WERI-Rb-1 (cell line): ENCODE measurements at regions not wholly inside any gene's neighbourhood (a gene's known extent, or its start where the extent isn't known, plus 50 kb on each side); places are given as distances from the start of the nearest gene placed in this dataset.
A peak's percentile ranks its signal among the peaks of the same experiment; 100 is the strongest.

Experiments
- DNase-seq: peaks from one replicate; pipeline ENCODE4 v3.0.0-alpha.2; 2020
- H3K27ac ChIP-seq: fragments of 250-450 bp; sonication (Bioruptor Pico); 2 replicates; pipeline ENCODE4 v1.5.1; 2020; ENCODE audit warnings: mild to moderate bottlenecking, moderate library complexity
- H3K27me3 ChIP-seq: fragments of 250-450 bp; sonication (Bioruptor Pico); 2 replicates; pipeline ENCODE4 v1.5.1; 2021; ENCODE audit warnings: mild to moderate bottlenecking, low read depth, moderate library complexity; ENCODE audit not compliant: insufficient read depth, severe bottlenecking
- H3K36me3 ChIP-seq: fragments of 250-450 bp; sonication (Bioruptor Pico); 2 replicates; pipeline ENCODE4 v1.5.1; 2020; ENCODE audit warnings: mild to moderate bottlenecking, moderate library complexity
- H3K4me3 ChIP-seq: 2 replicates; pipeline ENCODE4 v1.5.1; 2011; ENCODE audit warnings: low read depth, mild to moderate bottlenecking, control low read depth, low read length
- H3K9me3 ChIP-seq: fragments of 250-450 bp; sonication (Bioruptor Pico); 2 replicates; pipeline ENCODE4 v1.5.1; 2021; ENCODE audit warnings: mild to moderate bottlenecking, moderate library complexity; ENCODE audit not compliant: severe bottlenecking
- TF ChIP-seq, protein P1 (sequence below): IDR thresholded peaks from 2 replicates; pipeline ENCODE4 v1.5.1; 2011; ENCODE audit warnings: low read depth, mild to moderate bottlenecking, control low read depth, inconsistent platforms, low read length

DNA sequence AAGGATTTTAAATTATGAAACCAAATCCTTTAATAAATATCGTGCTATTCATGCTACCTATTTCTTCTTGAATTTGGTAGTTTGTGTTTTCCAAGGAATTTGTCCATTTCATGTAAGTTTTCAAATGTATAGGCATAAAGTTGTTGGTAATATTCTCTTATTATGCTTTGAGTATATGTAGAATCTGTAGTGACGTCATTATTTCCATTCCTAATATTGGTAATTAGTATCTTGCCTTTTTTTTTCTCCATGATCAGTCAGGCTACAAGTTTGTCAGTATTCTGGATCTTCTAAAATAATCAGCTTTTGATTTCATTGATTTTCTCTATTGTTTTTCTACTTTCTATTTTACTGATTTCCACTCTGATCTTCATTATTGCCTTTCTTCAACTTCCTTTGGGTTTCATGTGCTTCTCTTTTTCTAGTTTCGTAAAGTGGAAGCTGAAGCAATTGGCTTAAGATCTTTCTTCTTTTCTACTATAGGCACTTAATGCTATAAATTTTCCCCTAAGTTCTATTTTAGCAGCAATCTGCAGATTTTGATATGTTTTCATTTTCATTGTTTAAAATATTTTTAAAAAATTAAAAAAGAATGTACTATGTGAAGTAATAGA lies 156.5 kb upstream of the HDAC9 start:
- DNase-seq, result no peak
- TF ChIP-seq, protein P1, sequence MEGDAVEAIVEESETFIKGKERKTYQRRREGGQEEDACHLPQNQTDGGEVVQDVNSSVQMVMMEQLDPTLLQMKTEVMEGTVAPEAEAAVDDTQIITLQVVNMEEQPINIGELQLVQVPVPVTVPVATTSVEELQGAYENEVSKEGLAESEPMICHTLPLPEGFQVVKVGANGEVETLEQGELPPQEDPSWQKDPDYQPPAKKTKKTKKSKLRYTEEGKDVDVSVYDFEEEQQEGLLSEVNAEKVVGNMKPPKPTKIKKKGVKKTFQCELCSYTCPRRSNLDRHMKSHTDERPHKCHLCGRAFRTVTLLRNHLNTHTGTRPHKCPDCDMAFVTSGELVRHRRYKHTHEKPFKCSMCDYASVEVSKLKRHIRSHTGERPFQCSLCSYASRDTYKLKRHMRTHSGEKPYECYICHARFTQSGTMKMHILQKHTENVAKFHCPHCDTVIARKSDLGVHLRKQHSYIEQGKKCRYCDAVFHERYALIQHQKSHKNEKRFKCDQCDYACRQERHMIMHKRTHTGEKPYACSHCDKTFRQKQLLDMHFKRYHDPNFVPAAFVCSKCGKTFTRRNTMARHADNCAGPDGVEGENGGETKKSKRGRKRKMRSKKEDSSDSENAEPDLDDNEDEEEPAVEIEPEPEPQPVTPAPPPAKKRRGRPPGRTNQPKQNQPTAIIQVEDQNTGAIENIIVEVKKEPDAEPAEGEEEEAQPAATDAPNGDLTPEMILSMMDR, result no peak
- no peak overlapping the region for H3K27ac ChIP-seq
- no peaks in the 10 kb centered on the region for H3K27me3 ChIP-seq
- no peak overlapping the region for H3K4me3 ChIP-seq
- H3K36me3 ChIP-seq, result no peaks in the 10 kb centered on the region
- no peaks in the 10 kb centered on the region for H3K9me3 ChIP-seq

DNA sequence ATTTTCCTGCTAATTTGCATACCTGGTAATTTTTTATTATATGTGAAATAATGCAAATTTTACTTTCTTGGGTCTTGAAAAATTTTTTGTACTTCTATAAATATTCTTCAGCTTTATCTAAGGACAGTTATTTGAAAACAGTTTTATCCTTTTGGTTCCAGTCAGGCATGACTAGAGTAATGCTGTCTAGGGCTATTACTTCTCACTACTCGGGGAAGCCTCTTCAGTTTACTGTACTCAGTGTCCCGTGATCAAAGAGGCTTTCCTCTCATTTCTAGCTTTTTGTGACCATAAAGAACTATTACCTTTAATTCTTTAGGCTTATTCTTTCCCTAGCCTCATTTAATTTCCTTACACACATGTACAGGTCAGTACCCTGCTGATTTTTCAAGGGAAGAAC lies 153.8 kb upstream of the HDAC9 start:
- H3K36me3 ChIP-seq, result no peaks in the 10 kb centered on the region
- no peaks in the 10 kb centered on the region for H3K27me3 ChIP-seq
- TF ChIP-seq, protein P1, result no peak
- no peak overlapping the region for H3K4me3 ChIP-seq
- no peak overlapping the region for H3K27ac ChIP-seq
- no peak for DNase-seq
- no peaks in the 10 kb centered on the region for H3K9me3 ChIP-seq

DNA sequence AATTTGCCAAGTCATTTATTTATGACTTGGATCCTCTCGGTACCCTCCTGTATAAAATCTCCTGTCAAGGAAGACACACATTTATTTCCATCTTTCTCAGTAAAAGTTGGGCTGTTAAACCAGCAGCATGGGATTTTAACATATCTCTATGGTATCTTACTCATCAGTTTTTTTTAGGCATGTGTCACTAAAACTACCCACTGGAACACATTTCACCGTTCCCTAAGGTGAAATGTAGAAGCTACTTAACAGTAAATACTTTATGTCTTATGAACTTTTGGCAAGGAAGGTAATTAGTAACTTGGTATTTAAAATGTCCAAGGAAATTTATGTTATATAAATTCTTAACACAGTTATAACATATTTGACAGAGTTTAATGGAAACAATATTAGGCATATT lies 152.5 kb upstream of the HDAC9 start:
- no peak overlapping the region for H3K4me3 ChIP-seq
- TF ChIP-seq, protein P1, result no peak
- H3K36me3 ChIP-seq, result no peaks in the 10 kb centered on the region
- no peaks in the 10 kb centered on the region for H3K27me3 ChIP-seq
- no peak for DNase-seq
- H3K9me3 ChIP-seq, result no peaks in the 10 kb centered on the region
- no peak overlapping the region for H3K27ac ChIP-seq

DNA sequence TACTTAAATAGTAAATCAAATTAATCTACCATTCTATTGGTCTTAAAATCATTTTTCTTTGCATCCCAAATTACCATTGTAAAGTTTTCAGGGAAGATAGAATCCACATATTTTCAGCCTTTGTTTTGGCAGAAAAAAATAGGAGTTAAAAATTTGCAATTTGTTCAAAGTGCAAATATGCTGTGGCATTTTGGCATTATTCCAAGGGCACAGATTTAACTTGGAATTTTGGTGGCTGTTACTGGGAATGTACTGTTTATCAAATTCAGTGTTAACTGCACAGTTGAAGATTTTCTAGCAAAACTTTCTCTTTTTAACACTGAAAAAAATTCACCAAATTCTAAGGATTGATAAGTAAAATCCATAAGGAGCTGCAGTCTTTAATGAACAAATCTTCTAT lies 151.0 kb upstream of the HDAC9 start:
- Histone ChIP-seq H3K9me3 (no peaks in the 10 kb centered on the region), H3K27me3 (no peaks in the 10 kb centered on the region), H3K27ac (no peak overlapping the region), H3K36me3 (no peaks in the 10 kb centered on the region), H3K4me3 (no peak overlapping the region)
- TF ChIP-seq, protein P1, result no peak
- no peak for DNase-seq

DNA sequence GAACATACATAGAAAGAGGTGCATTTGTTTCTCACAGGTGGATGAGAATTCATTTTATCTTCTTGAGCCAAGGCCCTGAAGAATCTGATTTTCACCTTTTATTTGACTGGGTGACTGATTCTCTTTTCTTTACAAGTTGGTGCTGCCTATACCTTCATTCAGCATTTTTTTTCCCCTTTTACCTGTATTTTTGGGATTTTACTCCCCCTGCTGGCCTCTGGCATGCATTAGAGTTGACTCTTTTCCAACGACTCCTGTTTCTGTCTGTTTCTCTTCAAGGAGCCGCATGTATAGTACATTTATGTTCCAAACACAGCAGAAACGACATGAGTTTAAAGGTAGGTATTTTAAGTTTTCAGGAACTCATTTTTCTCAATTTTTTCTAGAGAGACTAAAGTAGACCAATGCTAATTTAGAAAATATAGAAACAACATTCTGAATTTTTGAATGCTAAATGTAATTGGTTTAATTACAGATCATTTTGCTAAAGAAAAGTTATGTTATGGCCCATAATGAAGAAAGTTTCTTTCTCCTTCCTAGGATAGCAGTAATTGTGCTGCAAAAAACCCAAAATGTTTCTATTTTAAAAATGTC lies 149.8 kb upstream of the HDAC9 start:
- no peak overlapping the region for H3K4me3 ChIP-seq
- peak; percentile 37 for DNase-seq
- H3K9me3 ChIP-seq, result no peaks in the 10 kb centered on the region
- TF ChIP-seq, protein P1, result peak; percentile 55
- H3K27me3 ChIP-seq, result no peaks in the 10 kb centered on the region
- no peaks in the 10 kb centered on the region for H3K36me3 ChIP-seq
- no peak overlapping the region for H3K27ac ChIP-seq

DNA sequence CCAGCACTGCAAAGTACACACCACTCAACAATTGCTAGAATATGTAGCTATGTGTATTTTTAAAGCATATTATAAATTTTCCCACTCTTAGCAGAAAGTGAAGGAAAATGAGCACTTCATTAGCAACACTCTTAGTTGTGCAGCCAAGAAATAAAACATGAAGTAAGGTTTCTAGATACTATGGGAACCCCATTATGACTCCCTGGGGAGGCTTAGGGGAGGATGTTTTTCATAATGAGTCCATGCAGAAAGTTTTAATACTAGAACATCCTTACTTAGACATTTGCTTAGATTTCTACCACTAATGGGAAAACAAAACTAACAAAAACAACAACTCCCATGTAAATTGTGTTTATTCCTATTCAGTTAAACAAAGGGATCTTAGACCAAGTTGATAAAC lies 148.4 kb upstream of the HDAC9 start:
- Histone ChIP-seq H3K4me3 (no peak overlapping the region), H3K27me3 (no peaks in the 10 kb centered on the region), H3K36me3 (no peaks in the 10 kb centered on the region), H3K27ac (no peak overlapping the region), H3K9me3 (no peaks in the 10 kb centered on the region)
- TF ChIP-seq, protein P1, result no peak
- no peak for DNase-seq
